Astrocyte of the cerebellum (primary cell): ENCODE measurements at regions not wholly inside any gene's neighbourhood (a gene's known extent, or its start where the extent isn't known, plus 50 kb on each side); places are given as distances from the start of the nearest gene placed in this dataset.

Source experiments
- DNase-seq: peaks from one replicate; pipeline ENCODE4 v3.0.0-alpha.2; 2011; ENCODE audit warnings: low read depth
- H3K4me3 ChIP-seq: 2 replicates; pipeline ENCODE4 v1.5.1; 2011; ENCODE audit warnings: mild to moderate bottlenecking, low read depth, low read length, moderate library complexity
- CTCF ChIP-seq: IDR thresholded peaks from 2 replicates; pipeline ENCODE4 v1.5.1; 2012; ENCODE audit warnings: low read length, low read depth, moderate library complexity, mild to moderate bottlenecking; ENCODE audit errors: missing control alignments
- in situ Hi-C: cut with HindIII; loops from 2 replicates; pipeline ENCODE4 v1.10.0; 2017; ENCODE audit warnings: low sequenced_read_pairs

GRCh38 chr14:41171045-41171444, 435.6 kb upstream of the LRFN5 start:
- no peak for DNase-seq
- H3K4me3 ChIP-seq: no peak overlapping the region
- in situ Hi-C loops: no loop called here
- no peak for TF ChIP-seq CTCF

GRCh38 chr14:41167040-41167439, 439.6 kb upstream of the LRFN5 start:
- no peak for DNase-seq
- TF ChIP-seq CTCF: no peak
- in situ Hi-C loops: no loop called here
- H3K4me3 ChIP-seq: no peak overlapping the region

GRCh38 chr14:41154143-41154807, 452.4 kb upstream of the LRFN5 start:
- H3K4me3 ChIP-seq: no peak overlapping the region
- in situ Hi-C loops: no loop called here
- TF ChIP-seq CTCF: no peak
- no peak for DNase-seq

- H3K4me3 ChIP-seq: no peak overlapping the region
- in situ Hi-C loops: no loop called here
- DNase-seq: no peak
- no peak for TF ChIP-seq CTCF
Observed at GRCh38 chr14:41146391-41146790, 460.3 kb upstream of the LRFN5 start.

- no peak for DNase-seq
- TF ChIP-seq CTCF: no peak
- in situ Hi-C loops: no loop called here
- H3K4me3 ChIP-seq: no peak overlapping the region
Observed at GRCh38 chr14:41144370-41144769, 462.3 kb upstream of the LRFN5 start.

- no peak overlapping the region for H3K4me3 ChIP-seq
- in situ Hi-C loops: no loop called here
- no peak for DNase-seq
- no peak for TF ChIP-seq CTCF
Observed at GRCh38 chr14:41137741-41138140, 468.9 kb upstream of the LRFN5 start.
